ENCODE measurements at regions not wholly inside any gene's neighbourhood (a gene's known extent, or its start where the extent isn't known, plus 50 kb on each side); places are given as distances from the start of the nearest gene placed in this dataset.

GRCh38 chr9:28848671-28849070 is 1275.4 kb upstream of the C9orf72 start:
- no peak for TF ChIP-seq CTCF (IDR thresholded peaks at IDR 0.05)
- TF ChIP-seq EZH2phosphoT487 (IDR thresholded peaks at IDR 0.05) = no peak
- TF ChIP-seq EZH2 (IDR thresholded peaks at IDR 0.05) = no peak

Data from neural progenitor cell (in vitro differentiated cells).